HG02884 (cell line): ENCODE measurements at regions not wholly inside any gene's neighbourhood (a gene's known extent, or its start where the extent isn't known, plus 50 kb on each side); places are given as distances from the start of the nearest gene placed in this dataset.

Experiments used
- ATAC-seq: cut with Tn5 transposase; IDR thresholded peaks from one replicate; pipeline ENCODE4 v1.9.1; 2021; ENCODE audit warnings: mild to moderate bottlenecking, moderate library complexity; ENCODE audit not compliant: unreplicated experiment

DNA sequence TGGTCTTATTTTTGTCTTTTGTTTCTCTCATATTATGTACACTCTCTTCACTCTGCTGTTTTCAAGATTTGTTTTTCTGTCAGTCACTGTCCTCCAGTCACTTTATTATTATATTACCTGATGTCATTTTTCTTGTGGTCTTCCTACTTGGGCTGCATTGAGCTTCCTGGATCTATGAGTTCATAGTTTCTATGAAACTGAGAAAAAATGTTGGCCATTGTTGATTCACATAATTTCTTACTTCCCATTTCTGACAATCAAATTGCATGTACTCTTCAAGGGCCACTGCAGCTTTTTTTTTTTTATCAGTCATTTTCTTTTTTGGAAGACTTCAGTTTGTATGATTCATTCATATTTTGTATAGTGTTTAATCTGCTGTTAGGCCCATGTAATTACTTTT is 1180.6 kb upstream of the GBE1 start:
- no peak for ATAC-seq

DNA sequence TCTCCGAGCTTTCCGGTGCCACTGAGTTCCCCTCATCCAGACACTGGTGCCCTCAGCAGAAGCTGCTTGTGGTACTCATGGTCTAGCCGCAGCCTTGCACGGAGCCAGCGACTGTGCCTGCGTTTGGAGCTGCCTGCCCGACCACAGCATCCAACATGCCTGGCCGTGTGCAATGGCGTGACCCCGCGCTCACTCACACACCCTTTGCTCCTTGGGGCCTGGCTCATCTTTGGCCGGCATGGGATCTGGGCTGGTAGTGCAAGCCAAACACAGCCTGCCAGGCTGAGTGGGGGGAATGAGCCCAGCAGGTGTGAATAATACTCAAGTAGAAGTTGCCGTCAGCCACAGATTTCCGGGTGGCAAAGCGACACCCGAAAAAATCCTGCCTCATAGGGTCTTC is 1178.7 kb upstream of the GBE1 start:
- no peak for ATAC-seq

DNA sequence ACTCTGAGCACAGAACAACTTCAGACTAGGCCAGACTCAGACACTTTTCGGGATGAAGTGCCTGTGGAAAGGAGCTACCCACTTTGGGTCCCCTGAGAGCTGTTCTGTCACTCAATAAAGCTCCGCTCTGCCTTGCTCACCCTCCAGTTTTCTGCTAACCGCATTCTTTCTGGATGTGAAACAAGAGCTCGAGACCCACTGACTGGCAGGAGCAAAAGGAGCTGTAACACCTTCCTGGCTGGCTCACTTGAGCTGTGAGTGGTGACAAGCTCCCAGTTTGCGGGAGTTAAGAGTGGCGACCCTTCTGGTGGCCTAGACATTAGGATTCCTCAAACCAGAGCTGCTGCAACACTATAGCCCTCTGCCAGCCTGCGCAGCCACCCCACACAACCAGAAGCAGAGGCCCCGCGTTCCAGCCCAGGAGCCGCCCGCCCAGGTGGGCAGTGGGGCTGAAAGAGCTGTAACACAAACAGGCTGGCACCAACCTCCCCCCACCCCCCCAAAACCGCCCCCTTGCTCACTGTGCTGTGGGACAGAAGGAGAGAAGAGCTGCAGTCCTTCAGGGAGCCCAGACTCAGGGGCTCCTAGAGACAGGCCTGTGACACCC is 1178.1 kb upstream of the GBE1 start:
- ATAC-seq, result no peak

DNA sequence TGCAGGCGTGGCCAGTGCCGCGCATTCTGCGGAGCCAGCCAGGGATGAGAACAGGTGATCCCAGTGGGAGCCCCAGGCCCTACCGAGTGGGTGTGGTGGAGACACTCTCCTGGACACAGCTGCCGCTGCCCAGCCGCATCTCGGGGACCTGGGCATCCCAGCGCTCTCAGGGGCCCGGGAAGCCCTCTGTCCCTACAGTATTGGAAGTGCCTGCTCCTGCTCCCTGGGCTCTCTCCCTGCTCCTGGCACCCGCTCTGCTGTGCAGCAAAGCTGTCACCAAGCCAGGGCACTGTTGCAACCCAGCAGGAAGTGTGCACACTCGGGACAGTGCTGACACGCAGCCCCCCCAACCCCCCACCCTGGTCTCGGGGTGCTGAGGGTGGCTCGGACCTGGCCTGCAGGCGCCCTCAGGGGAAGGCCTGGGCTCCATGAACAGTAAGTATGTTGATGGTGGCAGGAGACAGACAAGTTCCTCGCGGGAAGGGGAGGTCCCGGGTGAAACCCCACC is 1177.4 kb upstream of the GBE1 start:
- ATAC-seq, result no peak

DNA sequence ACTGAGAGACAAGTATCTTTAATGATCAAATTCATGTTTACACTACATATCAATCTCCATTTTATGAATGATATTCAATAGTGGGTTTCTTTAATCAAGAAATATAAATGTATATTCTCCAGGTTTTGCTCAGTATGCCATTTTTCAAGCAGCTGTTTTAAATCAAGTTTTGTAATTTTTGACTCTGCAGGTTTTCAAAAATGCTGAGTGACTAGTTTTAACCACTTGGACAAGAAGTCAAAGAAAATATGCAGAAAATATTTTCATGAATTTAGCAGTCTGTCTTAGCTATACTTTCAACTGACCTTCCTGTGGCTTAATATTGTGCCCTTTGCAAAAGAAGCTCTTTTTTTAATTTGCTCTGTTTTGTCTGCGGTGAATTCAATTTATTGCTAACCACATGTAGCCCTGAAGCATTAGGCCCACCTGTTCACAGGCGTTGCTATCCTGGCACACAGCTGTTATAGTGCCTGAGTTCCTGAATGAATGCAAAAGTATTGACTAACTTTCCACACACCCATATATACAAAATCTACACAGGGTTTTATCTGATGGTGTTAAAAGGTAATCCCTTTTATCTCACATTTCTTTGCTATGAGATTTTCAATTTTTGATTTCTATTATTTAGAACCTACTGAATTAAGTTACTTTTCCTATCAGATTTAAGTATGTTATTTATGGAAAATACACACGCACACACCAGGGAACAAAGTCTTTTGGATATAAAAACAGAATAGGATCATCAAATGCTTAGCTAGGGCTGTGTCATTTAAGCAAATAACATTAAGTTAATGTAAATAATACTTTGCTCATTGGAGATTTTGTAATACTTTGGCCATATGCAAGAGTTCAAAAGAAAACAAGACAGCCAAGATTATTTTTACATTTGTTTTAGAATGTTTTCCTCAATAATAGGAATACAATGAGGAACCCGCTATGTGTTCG is 1166.1 kb upstream of the GBE1 start:
- no peak for ATAC-seq

DNA sequence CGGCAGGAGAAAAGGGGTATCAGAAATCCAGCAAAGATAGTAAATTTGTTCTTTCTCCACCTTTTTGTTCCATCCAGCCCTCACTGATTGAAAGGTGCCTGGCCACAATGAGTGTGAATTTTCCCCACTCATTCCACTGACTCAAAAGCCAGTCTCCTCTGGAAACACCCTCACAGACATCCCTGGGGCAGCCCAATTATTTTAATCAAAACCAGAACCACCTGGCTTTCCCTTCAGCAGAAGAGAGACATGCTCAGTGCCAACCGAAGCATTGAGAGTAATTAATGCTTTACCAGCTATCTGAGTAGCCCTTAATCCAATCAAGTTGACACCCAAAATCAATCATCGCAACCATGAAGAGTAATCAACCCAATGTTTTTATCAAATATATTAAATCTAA is 1129.6 kb upstream of the GBE1 start:
- no peak for ATAC-seq

DNA sequence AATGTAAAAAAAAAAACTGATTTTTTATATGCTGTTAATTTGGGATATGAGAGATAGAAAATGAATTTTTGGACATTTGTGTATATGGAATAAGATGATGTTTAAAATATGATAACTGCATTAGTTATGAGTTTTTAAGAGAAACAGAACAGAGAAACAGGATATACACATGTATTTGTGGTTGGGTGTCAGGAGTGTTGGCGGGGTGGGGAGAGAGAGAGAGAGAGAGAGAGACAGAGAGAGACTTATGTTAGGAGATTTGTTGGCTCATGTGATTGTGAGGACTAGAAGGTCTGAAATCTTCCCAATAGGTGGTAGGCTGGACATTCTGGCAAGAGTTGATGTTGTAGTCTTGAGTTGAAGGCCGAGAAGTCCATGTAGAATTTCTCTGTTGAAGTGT is 1121.6 kb upstream of the GBE1 start:
- no peak for ATAC-seq

DNA sequence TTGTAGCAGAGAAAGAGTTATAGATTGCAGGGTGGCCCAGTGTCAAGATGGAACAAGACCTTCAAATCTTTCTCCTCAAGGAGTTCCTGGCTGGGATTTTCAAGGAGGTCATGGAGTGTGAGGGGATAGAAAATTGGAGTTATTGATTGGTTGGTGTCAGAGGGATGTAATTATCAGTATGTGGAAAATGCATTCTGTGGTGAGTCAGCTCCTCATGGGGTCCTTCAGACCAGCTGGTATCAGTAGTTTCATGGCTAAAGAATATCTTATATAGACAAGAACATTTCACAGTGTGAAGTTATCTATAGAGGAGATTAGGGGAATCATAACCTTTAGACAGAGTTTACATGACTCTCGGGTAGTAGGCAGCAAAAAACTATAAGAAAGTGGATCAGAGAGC is 1114.0 kb upstream of the GBE1 start:
- ATAC-seq, result no peak

DNA sequence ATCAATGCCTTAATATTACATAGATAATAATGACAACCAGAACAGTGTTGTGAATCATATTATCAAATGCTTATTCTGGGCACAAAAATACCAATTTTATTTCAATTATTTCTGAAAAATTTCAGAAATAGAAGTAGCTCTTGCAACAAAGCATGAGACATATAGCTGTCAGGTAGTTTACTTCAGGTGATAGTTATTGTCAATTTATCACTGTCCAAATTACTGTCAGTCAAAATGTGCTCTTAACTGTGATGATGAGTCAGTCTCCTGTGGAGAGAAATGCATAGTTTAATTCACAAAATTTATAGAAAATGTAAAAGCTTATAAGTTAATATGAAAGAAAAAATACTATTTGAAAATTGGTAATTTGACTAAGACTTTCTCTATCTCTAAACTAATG is 1078.4 kb upstream of the GBE1 start:
- no peak for ATAC-seq

DNA sequence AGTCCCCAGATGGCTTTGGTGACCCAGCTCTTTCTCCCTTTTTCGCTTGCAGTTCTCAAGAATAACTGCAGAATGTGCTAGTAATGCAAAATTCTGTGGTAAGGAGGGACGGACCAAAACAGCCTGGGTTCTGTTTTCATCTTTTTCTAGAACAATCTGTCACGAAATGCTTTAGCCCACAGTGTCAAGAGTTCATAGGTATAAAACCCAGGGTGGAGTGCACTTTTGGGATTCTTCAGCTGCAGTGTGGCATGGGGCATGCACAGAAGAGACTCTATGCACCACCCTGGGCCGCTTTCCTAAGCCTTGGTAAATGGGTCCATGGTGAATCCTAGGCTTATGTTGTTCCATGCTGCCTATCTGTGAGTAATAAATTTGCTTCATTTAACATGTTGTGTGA is 1072.7 kb upstream of the GBE1 start:
- no peak for ATAC-seq

DNA sequence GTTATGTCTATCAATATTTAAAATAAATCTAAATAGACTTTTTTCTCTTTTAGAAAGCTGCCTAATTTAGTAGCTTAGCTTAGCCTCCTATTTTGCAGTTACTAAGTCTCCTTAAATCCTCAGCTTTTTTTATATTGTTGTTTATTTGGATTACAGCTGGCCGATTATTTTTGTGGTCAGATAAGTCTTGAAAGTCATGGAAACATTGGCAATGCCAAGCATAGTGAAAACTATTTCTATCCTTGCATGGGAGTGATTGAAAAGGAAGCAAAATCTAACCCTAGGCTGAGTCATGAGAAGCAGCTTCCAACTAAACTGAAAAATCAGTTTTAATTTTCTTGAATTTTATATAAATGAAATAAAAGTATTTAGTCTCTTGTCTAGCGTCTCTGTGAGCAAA is 1063.0 kb upstream of the GBE1 start:
- ATAC-seq, result no peak

DNA sequence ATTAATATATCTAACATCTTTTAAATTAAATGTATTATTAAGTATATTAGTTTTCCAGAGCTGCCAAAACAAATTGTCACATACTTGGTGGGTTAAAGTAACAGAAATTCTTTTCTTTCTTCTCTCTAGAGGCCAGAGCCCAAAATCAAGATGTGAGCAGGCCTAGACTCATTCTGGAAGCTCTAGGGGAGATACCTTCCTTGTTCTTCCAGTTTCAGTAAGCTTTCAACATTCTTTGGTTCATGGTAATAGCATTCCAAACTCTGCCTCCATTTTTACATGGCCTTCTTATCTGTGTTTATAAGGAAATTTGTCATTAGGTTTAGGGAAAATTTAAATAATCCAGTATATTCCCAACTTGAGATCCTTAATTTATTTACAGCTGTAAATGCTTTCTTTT is 1054.6 kb upstream of the GBE1 start:
- no peak for ATAC-seq

DNA sequence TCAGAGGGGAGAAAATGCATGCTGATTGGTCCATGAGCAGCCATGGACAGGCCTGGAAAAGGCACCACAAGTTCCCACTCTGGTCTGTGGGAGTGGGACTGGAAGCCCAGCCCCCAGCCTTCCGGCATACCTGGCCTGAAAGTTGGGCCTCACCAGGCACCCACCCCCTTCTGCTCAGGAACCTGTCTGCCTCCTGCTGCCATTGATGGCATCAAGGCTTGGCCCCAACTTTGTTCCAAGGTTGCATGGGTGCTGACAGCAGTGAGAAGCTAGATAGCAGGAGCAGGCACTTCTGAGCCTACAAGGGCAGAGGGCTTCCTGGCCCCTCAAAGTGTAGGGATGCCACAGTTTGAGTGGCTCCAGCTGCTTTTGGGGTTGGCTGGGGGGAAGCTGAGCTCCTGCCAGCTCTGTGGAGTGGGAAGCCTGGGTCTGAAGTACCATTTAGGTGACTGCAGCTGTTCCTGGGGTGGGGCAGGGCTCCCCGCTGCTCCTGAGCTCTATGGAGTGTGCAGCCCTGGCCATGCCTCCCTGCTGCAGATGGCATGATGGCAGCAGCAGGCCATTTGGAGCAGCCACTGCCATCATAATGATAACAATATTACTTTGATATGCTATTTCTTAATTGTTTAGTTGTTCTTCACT is 1054.1 kb upstream of the GBE1 start:
- ATAC-seq, result no peak

DNA sequence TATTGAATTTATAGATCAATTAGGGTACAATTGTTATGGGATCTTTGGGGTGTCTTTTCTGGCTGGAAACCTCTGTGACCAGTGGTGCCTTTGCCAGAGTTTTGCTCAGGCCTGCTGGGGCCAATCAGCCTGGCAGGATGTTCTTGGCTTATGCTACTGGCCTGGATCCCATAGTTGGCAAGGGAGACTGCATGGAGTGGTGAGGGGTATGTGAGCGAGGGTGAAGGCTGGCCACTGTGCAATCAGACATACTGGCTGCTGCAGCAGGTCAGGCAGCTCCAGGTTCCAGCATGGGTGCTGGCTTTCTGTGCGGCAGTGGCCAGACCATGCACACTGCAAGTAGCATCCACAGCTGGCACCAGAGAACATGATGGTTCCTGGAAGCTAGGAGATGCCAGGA is 1053.2 kb upstream of the GBE1 start:
- ATAC-seq, result no peak

DNA sequence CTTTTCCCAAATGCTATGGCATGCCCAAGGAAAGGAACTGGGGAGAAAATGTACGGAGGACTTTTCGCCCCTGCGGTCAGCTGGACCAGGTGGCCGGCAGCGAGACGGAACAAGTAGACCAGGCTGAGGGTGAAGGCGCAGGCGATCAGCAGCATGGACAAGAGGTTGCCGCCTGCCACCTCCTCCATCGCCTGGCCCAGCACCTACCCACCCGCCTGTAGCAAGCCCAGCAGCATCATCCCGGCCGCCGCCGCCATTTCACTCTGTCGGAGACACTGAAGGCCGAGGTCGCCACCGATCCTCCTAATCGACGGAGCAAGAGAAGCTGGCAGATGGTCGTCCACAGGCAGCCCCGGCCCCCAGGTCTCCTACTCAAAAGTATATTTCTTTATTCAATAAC is 1046.3 kb upstream of the GBE1 start:
- ATAC-seq, result no peak

DNA sequence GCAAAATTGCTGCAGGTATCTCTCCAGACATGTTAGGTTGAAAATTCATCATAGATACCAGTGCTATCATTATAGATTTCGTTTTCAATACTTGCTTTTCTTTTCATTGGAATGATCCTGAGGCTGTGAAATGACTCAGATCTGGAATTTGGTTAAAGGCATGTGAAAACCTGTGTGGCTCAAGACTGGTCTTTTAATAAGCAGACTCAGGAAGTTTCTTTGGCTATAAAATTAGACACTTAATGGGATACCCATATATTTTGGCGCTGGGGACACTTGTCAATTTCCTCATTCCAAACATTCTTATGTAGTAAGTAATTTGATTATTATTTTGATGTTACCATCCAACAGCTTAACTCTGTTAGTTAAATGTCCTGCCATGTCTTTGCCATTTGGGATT is 1041.1 kb upstream of the GBE1 start:
- ATAC-seq, result no peak

DNA sequence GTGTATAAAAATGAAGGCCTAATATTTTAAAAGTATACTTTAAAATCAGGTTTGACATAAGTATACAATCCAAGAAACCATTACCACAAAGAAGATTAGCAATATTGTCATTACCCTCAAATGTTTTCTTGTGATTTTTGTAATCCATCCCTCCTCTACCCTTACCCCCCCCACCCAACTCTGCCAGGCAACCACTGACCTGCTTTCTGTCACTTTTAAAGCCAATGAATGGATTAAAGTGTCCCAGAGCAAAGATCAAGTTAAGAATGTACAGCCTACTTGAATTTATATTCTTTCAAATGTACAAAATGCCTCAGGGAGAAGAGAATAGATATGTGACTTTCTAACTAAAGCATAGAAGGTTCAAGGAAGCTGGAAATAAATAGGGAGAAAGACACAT is 1038.8 kb upstream of the GBE1 start:
- ATAC-seq, result no peak

DNA sequence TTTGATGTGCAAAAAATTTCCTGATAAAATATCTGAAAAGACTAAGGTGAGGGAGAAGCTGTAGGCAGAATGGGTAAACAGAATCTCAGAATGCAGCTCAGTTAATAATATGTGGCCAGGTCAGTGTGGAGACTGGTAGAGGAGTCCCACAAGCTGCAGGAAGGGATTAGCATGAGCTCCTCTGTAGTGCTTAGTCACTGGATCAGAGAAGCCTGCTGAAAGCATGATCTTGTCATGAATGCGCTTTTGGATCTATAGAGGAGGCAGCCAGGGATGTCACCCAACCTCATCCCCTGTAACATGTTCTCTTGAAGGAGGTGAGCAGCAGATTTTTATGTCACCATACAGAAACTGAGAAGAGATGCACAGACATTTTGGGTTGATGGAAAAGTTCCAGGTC is 1035.3 kb upstream of the GBE1 start:
- ATAC-seq, result no peak

DNA sequence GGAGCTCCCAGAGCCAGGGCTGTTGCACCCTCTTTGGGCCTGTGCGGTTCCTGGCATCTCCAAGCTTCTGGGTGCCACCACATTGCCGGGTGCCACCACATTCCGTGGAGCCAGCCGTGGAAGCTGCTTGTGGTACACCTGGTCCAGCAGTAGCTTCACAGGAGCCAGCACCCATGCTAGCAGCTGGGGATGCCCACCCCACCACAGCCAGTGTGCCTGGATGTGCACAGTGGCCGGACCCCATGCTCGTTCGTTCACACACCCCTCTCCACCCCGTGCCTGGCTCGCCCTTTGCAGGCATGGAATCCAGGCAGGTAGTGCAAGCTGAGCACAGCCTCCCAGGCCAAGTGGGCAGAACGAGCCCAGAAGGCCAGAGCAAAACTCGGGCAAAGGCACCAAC is 1029.8 kb upstream of the GBE1 start:
- no peak for ATAC-seq

DNA sequence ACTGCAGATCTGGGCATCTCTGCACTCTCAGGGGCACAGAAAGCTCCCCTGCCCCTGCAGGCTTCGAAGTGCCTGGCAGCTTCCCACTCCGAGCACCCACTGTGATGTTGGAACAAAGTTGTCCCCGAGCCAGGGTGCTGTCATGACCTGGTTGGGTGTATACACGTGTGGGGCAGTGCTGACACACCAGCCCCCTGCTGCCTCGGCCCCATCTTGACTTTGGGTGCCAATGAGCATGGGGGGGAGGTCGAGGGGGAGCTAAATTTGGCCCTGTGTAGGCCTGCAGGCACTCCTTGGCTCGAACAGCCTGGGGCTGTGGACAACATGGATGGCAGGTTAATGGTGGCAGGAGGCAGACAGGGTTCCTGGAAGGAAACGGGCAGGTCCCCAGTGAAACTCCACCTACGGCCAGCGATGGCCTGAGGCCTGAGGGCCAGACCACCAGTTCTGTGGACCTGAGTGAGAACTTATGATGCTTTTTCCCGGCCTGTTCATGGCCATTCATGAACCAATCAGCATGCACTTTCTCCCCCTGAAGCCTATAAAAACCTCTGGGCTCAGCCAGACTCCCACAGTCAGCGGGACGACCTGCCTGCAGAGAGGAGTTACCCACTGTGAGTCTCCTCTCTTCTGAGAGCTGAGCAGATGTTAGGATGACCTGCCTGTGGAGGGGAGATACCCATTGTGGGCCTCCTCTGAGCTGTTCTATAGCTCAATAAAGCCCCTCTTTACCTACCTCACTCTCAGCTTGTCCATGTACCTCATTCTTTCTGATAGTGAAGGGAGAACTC is 1029.1 kb upstream of the GBE1 start:
- ATAC-seq, result no peak

DNA sequence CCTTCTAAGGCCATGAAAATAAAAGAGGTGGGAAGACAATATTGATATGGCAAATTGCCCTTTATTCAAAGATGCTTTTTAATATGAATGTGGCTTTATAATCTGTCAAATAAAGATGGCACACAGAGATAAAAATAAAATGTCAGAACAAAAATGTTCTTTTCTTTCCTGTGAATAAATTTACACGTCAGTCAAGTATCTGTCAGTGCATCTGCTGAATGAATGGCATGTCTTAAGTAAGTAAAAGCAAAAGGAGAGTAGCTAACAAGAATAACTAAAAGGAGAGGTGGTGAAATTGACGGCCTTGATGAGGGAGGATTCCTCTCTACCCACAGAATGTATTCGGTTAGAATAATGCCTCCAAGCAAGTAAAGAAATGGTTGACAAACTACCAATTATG is 1021.7 kb upstream of the GBE1 start:
- ATAC-seq, result no peak
